ENCODE measurements at regions not wholly inside any gene's neighbourhood (a gene's known extent, or its start where the extent isn't known, plus 50 kb on each side); places are given as distances from the start of the nearest gene placed in this dataset.

GRCh38 chr16:6131526-6132050, 1034.0 kb upstream of the EEF2KMT start:
- Histone ChIP-seq H3K9ac (ENCODE audit: low read length) (no peak overlapping the region), H3K36me3 (replicated peaks; ENCODE audit: low read depth, low read length) (no peaks in the 10 kb centered on the region), H3K4me1 (ENCODE audit: low read length) (no peaks in the 10 kb centered on the region), H3K27me3 (ENCODE audit: low read depth, low read length) (no peaks in the 10 kb centered on the region), H3K4me2 (ENCODE audit: low read length) (no peak overlapping the region), H3K79me2 (ENCODE audit: low read length) (no peaks in the 10 kb centered on the region), H3K4me3 (ENCODE audit: low read length) (no peak overlapping the region), H3K27ac (ENCODE audit: low read length) (no peak overlapping the region), H4K20me1 (ENCODE audit: insufficient read depth, low read length) (no peaks in the 10 kb centered on the region), H2AFZ (ENCODE audit: low read depth, low read length) (no peak overlapping the region), H3K9me3 (ENCODE audit: insufficient read depth, low read length) (no peaks in the 10 kb centered on the region)
- TF ChIP-seq CTCF (IDR thresholded peaks at IDR 0.05; ENCODE audit: low read depth, low read length): no peak
- TF ChIP-seq EZH2phosphoT487 (IDR thresholded peaks at IDR 0.05; ENCODE audit: low read depth): no peak

GRCh38 chr16:6125483-6126259, 1028.1 kb upstream of the EEF2KMT start:
- Histone ChIP-seq H2AFZ (ENCODE audit: low read depth, low read length) (no peak overlapping the region), H4K20me1 (ENCODE audit: insufficient read depth, low read length) (no peaks in the 10 kb centered on the region), H3K4me2 (ENCODE audit: low read length) (no peak overlapping the region), H3K27me3 (ENCODE audit: low read depth, low read length) (no peaks in the 10 kb centered on the region), H3K9ac (ENCODE audit: low read length) (no peak overlapping the region), H3K4me1 (ENCODE audit: low read length) (no peaks in the 10 kb centered on the region), H3K36me3 (replicated peaks; ENCODE audit: low read depth, low read length) (no peaks in the 10 kb centered on the region), H3K4me3 (ENCODE audit: low read length) (no peak overlapping the region), H3K27ac (ENCODE audit: low read length) (no peak overlapping the region), H3K9me3 (ENCODE audit: insufficient read depth, low read length) (no peaks in the 10 kb centered on the region), H3K79me2 (ENCODE audit: low read length) (no peaks in the 10 kb centered on the region)
- no peak for TF ChIP-seq EZH2phosphoT487 (IDR thresholded peaks at IDR 0.05; ENCODE audit: low read depth)
- TF ChIP-seq CTCF (IDR thresholded peaks at IDR 0.05; ENCODE audit: low read depth, low read length): no peak

DNA sequence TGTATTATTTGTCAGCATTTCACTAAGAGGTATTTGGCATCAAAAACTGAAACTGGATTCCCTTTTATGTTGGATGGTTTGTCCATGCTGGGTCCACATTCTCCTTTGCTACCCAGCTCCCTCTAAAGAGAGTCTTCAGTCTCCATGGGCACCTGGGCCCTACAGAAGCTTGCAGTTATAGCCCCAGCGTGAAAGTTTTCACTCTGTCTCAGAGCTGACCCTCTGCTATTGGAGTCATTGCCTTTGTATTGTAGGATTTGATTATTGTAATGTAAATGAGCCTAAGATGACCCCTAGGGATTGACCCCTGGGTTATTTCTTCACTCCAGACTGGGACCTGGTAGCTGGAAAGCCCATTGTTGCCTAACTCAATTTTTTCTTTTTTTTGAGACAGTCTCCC, 1026.5 kb upstream of the EEF2KMT start:
- no peaks in the 10 kb centered on the region for H3K4me1 ChIP-seq (ENCODE audit: low read length)
- TF ChIP-seq EZH2phosphoT487 (IDR thresholded peaks at IDR 0.05; ENCODE audit: low read depth) (no peak), CTCF (IDR thresholded peaks at IDR 0.05; ENCODE audit: low read depth, low read length) (no peak)
- no peaks in the 10 kb centered on the region for H3K79me2 ChIP-seq (ENCODE audit: low read length)
- no peaks in the 10 kb centered on the region for H3K27me3 ChIP-seq (ENCODE audit: low read depth, low read length)
- H3K36me3 ChIP-seq (replicated peaks; ENCODE audit: low read depth, low read length): no peaks in the 10 kb centered on the region
- no peaks in the 10 kb centered on the region for H4K20me1 ChIP-seq (ENCODE audit: insufficient read depth, low read length)
- no peak overlapping the region for H2AFZ ChIP-seq (ENCODE audit: low read depth, low read length)
- H3K4me2 ChIP-seq (ENCODE audit: low read length): no peak overlapping the region
- H3K9ac ChIP-seq (ENCODE audit: low read length): no peak overlapping the region
- H3K9me3 ChIP-seq (ENCODE audit: insufficient read depth, low read length): no peaks in the 10 kb centered on the region
- no peak overlapping the region for H3K4me3 ChIP-seq (ENCODE audit: low read length)
- H3K27ac ChIP-seq (ENCODE audit: low read length): no peak overlapping the region

GRCh38 chr16:6122401-6122800, 1024.8 kb upstream of the EEF2KMT start:
- Histone ChIP-seq H3K9me3 (ENCODE audit: insufficient read depth, low read length) (no peaks in the 10 kb centered on the region), H3K36me3 (replicated peaks; ENCODE audit: low read depth, low read length) (no peaks in the 10 kb centered on the region), H3K4me2 (ENCODE audit: low read length) (no peak overlapping the region), H3K4me1 (ENCODE audit: low read length) (no peaks in the 10 kb centered on the region), H2AFZ (ENCODE audit: low read depth, low read length) (no peak overlapping the region), H3K27me3 (ENCODE audit: low read depth, low read length) (no peaks in the 10 kb centered on the region), H3K9ac (ENCODE audit: low read length) (no peak overlapping the region), H3K4me3 (ENCODE audit: low read length) (no peak overlapping the region), H3K27ac (ENCODE audit: low read length) (no peak overlapping the region), H3K79me2 (ENCODE audit: low read length) (no peaks in the 10 kb centered on the region), H4K20me1 (ENCODE audit: insufficient read depth, low read length) (no peaks in the 10 kb centered on the region)
- TF ChIP-seq CTCF (IDR thresholded peaks at IDR 0.05; ENCODE audit: low read depth, low read length) (no peak), EZH2phosphoT487 (IDR thresholded peaks at IDR 0.05; ENCODE audit: low read depth) (no peak)
